ENCODE measurements at regions not wholly inside any gene's neighbourhood (a gene's known extent, or its start where the extent isn't known, plus 50 kb on each side); places are given as distances from the start of the nearest gene placed in this dataset.

DNA sequence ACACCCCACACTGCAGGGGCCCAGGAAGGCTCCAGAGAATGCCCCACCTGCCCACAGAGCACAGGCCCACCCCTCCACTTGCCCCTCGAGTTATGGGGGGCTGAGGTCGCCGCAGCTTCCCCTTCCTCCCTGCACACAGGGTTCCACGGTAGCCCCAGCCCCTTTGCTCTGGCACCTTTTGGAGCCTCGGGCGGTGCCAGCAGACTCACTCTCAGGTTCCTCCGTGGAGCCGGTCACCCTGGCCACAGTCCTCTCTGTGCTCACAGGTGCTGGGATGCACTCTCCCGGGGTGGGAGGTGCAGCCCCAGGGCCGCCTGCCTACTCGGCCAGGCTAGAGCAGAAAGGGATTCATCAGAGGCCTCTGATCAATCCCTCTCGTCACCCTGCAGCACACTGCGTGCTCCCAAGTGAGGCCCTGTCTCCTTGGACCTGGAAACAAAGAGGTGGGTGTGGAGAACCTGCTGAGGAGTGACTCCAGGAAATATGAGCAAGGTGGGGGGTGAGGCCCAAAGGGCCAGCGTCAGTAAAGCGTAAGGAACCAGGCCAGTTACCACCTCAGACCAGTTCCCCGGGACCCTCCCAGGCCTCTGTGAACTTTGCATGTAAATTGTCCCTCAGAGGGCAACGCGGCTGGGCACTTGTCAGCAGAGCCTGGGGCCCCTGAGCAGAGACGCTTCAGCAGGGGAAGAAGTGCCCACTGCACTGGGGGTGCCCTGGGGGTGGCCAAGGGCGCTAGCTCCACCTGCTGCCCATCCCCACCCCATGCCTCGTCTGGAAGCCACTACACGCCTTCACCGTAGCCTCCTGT is 167.8 kb downstream of the OLFM1 start:
- no peak for DNase-seq

GRCh38 chr9:135255841-135256580 is 168.5 kb downstream of the OLFM1 start:
- DNase-seq = no peak

DNA sequence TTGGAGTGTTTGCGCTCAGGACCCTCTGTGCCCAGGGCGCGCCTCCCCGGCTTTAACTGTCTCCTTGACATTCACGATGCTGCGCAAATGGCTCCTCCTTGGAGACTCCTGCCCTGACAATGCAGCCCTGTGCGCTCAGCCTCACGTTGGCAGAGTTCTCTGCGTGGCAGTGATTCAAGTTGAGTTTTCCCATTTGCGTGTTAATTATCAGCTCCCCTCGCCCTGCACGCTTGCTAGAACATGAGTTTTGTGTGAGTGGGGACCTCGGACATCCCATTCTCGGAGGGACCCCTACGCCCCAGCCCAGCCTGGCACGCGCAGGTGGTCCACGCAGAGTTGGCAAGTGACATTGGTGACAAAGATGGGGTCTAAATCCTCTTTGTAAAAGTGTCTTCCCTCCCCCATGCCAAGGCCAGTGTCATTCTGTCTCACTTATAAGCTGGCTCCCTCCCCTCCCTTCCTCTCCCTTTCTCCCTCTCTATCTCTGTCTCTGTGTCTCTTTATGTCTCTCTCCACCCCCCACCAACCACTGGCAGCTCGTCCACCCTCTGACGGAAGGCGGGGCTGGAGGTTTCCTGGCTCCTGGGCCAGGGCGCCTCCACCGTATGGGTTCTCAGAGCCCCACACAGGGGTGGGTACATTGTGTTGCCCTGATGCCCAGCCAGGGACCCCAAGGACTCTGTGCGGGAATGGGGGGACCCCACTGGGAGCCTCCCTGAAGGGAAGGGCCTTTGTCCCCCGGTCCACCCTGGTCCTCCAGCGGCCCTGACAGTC is 169.3 kb downstream of the OLFM1 start:
- DNase-seq = no peak

DNA sequence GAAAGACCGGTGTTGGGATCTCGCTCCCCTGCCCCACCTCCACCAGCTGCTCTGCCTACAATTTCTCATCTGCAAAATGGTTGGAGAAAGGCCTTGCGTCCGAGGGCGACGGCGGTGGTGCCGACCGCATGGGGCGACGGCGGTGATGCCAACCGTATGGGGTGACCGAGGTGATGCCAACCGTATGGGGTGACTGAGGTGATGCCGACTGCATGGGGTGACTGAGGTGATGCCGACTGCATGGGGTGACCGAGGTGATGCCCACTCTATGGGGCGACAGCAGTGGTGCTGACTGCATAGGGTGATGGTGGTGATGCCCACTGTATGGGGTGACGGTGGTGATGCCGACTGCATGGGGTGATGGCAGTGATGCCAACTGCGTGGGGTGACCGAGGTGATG is 171.0 kb downstream of the OLFM1 start:
- no peak for DNase-seq

- no peak for DNase-seq
Measured at GRCh38 chr9:135259273-135259672, 171.8 kb downstream of the OLFM1 start.

- DNase-seq = no peak
Measured at GRCh38 chr9:135260221-135261180, 173.0 kb downstream of the OLFM1 start.

DNA sequence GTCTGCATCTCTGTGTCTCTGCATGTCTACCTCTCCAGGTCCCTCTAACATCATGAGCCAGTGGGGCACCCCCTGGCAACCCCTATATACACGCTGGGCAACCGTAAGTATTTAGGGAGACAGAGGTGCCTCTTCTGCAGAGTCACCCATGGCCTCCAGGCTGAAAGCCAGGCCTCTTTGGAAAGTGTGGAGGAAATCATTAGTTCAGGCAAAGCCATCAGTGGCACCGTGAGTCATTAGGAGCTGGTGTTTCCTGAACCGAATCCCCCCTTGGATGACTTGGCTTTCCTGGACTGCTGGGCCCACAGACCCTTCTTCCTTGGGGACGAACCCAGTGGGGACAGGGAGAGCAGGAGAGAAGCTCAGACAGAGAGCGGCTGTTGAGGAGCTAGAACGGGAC is 174.8 kb downstream of the OLFM1 start:
- no peak for DNase-seq

GRCh38 chr9:135263511-135263910 is 176.0 kb downstream of the OLFM1 start:
- no peak for DNase-seq

- no peak for DNase-seq
Measured at GRCh38 chr9:135265931-135266330, 178.5 kb downstream of the OLFM1 start.

DNA sequence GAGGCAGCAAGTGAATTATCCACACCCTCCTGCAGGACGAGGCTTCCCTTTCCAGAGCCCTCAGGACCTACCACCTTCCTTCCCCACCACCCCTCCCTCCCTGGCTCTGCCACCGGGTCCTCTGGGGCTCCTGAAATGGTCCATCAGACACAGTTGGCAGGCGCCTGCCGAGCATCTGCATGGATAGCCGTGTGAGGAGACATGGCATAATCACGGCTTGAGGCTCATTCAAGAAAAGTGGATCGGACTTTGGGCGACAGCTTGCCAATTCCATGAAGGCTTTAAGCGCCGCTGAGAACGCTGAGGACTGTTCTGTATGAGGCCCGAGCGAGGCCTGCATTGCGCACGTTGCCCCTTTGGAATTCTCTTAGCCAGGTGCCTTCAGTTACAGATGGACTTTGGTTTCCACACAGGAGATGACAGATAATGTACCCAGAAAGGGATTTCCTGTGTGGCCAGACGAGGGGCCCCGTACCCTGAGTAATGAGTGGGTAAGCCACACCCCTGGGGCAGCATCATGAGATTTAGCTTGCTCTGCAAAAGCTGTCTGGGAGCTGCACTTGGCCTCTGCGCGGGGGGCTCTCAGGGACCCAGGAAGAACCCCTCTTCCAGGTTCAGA is 179.8 kb downstream of the OLFM1 start:
- no peak for DNase-seq

DNA sequence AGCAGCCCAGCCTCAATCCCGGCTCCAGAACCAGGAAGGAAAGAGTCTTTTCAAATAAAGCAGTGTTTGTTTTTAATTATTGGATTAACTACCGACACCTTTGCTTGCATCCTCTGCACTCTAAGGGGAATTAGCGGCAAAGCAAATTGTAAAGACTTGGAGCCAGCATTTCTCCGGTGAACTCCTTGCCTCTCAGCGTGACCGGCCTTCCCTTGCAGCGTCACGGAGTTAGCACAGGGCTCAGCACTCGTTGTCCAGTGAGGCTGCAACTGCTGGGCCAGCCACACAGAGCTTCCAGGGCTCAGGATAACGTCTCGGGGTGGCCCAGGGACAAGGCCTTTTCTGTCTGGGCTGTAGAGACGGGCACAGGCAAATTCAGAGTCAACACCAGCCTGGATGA is 180.6 kb downstream of the OLFM1 start:
- no peak for DNase-seq

GRCh38 chr9:135268981-135269380 is 181.5 kb downstream of the OLFM1 start:
- no peak for DNase-seq

GRCh38 chr9:135269912-135270830 is 182.7 kb downstream of the OLFM1 start:
- no peak for DNase-seq

DNA sequence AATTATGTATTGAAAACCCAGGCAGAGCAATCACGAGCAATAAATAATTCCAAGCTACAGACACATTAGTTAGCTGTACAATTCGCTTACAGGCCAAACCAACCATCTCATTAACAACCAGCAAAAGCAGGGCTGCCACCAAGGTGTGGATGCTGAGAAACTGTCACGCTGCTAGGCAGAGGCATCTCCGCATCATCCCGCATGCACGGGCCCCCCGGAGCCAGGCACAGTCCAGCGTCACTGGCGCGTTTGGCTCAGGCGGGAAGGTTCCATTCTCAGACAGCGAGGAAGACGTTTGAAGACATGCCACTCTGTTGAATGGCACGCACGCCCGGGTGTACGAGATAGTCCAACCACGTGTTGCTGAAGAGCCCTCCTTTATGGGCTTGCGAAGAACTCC is 184.0 kb downstream of the OLFM1 start:
- DNase-seq = no peak

- no peak for DNase-seq
Measured at GRCh38 chr9:135272608-135273007, 185.1 kb downstream of the OLFM1 start.

DNA sequence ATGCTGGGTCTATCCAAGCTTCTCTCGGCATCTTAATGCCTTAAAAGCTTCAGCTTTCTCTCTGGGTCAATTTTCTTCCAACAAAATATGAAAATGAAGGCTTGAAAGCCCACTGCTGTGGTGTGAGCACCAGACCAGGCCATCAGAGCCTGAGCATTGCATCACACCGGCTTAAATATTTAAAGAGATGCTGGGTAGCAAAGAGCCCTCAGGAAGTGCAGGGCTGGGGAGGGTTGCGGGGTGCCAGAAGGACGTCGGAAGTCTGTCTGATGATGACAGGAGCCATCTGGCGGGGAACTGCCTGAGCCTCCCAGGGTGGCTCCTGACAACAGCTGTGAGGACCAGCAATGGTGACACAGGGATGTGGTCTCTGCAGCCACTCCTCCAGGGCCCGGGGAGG is 185.5 kb downstream of the OLFM1 start:
- DNase-seq = no peak

- DNase-seq = no peak
Measured at GRCh38 chr9:135275163-135275562, 187.7 kb downstream of the OLFM1 start.

DNA sequence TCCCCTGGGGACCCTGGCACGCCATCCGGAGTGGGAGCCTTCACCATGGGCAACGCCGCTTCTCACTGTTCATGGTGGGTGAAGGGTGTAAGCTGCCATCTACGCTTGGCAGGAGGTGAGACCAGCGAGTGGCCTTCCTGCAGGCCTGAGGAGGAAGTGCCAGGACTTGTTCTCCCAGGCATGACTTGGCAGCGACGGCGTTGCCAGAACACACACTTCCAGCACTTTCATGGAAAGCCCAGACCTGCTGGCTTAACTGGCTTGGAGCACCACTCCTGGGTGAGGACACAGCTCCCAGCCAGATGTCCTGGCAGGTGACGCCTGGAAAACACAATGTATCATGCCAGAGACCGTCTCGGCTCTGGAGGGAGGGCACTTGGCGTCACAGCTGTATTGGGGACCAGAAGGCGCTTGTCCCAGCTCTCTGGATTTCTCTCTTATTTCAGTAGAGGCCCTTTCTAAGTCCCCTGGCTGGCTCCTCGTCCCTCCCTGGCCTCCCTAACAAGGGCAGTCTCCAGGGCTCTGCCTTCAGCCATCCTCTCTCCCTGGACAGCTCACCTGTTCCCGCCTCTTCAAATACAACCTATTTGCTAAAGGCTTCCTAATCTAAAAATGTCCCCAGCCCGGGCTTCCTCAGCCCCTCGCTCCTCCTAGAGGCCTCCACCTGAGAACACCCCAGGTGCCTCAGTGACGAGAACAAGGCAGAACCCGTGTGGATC is 188.3 kb downstream of the OLFM1 start:
- no peak for DNase-seq

GRCh38 chr9:135277219-135278201 is 190.0 kb downstream of the OLFM1 start:
- no peak for DNase-seq
